Upper lobe of left lung (tissue), 6 donors: ENCODE measurements at regions not wholly inside any gene's neighbourhood (a gene's known extent, or its start where the extent isn't known, plus 50 kb on each side); places are given as distances from the start of the nearest gene placed in this dataset.

Experiments
- ATAC-seq, 2 donors: fragments of 200-7000 bp; cut with Tn5 transposase; one replicate each; pipeline ENCODE4 v1.9.1; 2022; ENCODE audit warnings: mild to moderate bottlenecking in 2 of 2, moderate library complexity in 2 of 2; ENCODE audit not compliant: low FRiP score in 2 of 2
- DNase-seq, 2 donors: peaks; one replicate each; pipeline ENCODE4 v3.0.0-alpha.2; 2019 to 2020
- H3K27ac ChIP-seq, 4 donors: fragments of 200-600 bp; sonication (generic); one replicate each; pipeline ENCODE4 v1.5.1; 2016 to 2019
- H3K27me3 ChIP-seq, 4 donors: fragments of 200-600 bp; sonication (generic); one replicate each; pipeline ENCODE4 v1.5.1; 2017 to 2019
- H3K36me3 ChIP-seq, 4 donors: fragments of 200-600 bp; sonication (generic); one replicate each; pipeline ENCODE4 v1.5.1; 2016 to 2019
- H3K4me1 ChIP-seq, 4 donors: fragments of 200-600 bp; sonication (generic); one replicate each; pipeline ENCODE4 v1.5.1; 2018 to 2019
- H3K4me3 ChIP-seq, 4 donors: fragments of 200-600 bp; sonication (generic); one replicate each; pipeline ENCODE4 v1.5.1; 2017 to 2019; ENCODE audit warnings: mild to moderate bottlenecking in 2 of 4, moderate library complexity in 1 of 4
- H3K9me3 ChIP-seq, 4 donors: fragments of 200-600 bp; sonication (generic); one replicate each; pipeline ENCODE4 v1.5.1; 2018 to 2019
- EP300 ChIP-seq, 4 donors: sonication (generic); formaldehyde crosslinking; IDR thresholded peaks; one replicate each; pipeline ENCODE4 v1.5.1; 2017; ENCODE audit warnings: antibody characterized with exemption in 4 of 4, control low read depth in 2 of 4
- POLR2A ChIP-seq, 4 donors: fragments of 450-650 bp; IDR thresholded peaks; one replicate each; pipeline ENCODE4 v1.5.1; 2016 to 2017; ENCODE audit warnings: antibody characterized with exemption in 4 of 4, mild to moderate bottlenecking in 2 of 4
- POLR2AphosphoS5 ChIP-seq, 2 donors: sonication (generic); formaldehyde crosslinking; IDR thresholded peaks; one replicate each; pipeline ENCODE4 v1.5.1; 2017; ENCODE audit warnings: antibody characterized with exemption in 2 of 2
- WGBS, 2 donors: methylation state at CpG; one replicate each; pipeline ENCODE4 v1.1.5; 2017 to 2018; 5-methylcytosine and 5-hydroxymethylcytosine counted together
- TF ChIP-seq, protein P1 (sequence below), 6 experiments: fragments of 450-650 bp in 4 of 6; fragments of 200-600 bp in 2 of 6; sonication (generic) in 2 of 6; IDR thresholded peaks; one replicate each; pipeline ENCODE4 v1.5.1; 2016 to 2019; ENCODE audit warnings: antibody characterized with exemption in 6 of 6
- donor health status: DM: no; HTN: no; CAD: no; lungs with moderate emphysema.
- donor health status: DM: no; HTN: yes; CAD: no; lungs with severe emphysema.

DNA sequence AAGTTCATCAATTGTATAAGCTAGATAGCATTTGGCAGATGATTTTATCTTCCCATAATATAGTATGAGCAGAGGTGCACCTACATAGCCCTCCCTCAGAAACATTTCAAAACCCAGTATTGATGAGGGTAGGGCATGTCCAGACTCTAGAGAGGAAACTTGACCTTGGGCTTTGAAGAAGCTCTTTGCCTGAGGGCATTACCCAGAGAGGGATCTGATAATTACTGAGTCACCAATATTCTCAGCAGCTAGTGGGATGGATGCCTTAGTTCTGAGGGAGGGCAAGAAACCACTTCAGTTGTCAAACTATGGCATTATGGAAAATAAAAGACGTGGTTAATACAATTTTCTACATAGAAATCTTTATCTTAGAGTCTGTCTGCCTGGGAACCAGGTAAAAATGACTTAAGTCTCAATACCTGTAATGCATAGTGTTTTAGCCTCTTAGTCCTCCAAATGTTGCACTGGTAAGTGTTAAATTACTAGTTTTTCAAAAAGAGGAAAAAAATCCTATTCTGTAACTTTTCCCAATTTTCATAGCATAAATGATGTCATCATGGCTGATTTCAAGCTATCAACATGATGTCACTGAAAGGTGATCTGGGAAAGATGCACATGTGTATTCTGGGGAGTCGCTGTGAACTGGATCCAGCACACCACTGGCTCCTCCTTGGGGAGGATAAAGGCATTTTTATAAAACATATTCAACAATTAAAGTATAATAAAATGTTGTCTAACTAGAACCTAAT is 809.0 kb downstream of the KCTD16 start:
- ATAC-seq (no peak), DNase-seq (no peak)
- WGBS, 2 donors: 61% methylated on average over 2 of the region's 2 CpGs
- peaks cover 0 to 6% (median 0%) of the 10 kb centered on the region in 4 donors for H3K9me3 ChIP-seq
- no peaks in the 10 kb centered on the region for H3K4me1 ChIP-seq
- no peaks in the 10 kb centered on the region for H3K36me3 ChIP-seq
- H3K27me3 ChIP-seq: no peaks in the 10 kb centered on the region
- no peak for TF ChIP-seq EP300 (IDR thresholded peaks at IDR 0.05)
- no peak for TF ChIP-seq POLR2A (IDR thresholded peaks at IDR 0.05)
- no peak for TF ChIP-seq POLR2AphosphoS5 (IDR thresholded peaks at IDR 0.05)
- no peak overlapping the region for H3K4me3 ChIP-seq
- H3K27ac ChIP-seq: no peak overlapping the region

DNA sequence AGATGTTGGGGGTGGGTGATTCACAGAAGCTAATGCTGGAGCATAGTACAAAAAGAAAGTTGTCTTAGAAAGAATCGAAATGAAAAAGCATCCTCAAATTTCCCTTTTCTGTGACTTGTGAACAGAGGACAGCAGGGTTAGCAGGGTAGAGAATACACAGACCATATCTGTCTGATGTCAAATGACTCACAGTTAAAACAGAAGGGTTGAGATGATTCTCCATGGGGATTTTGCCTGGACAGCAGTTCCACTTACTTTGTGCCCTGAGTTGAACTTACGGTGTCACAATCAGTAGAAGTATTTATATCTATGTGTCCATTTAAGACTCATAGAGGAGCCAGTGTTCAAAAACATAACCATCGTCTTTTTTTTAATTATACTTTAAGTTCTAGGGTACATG is 801.6 kb downstream of the KCTD16 start:
- Histone ChIP-seq H3K4me1 (no peaks in the 10 kb centered on the region), H3K36me3 (no peaks in the 10 kb centered on the region), H3K27ac (no peak overlapping the region), H3K4me3 (no peak overlapping the region), H3K27me3 (no peaks in the 10 kb centered on the region), H3K9me3 (peaks cover 0 to 6% (median 0%) of the 10 kb centered on the region in 4 donors)
- DNase-seq (no peak), ATAC-seq (peak in 1 of 2 donors; percentile 69)
- 82 to 87% methylated on average over 3 of the region's 3 CpGs for WGBS, 2 donors
- no peak for TF ChIP-seq POLR2A (IDR thresholded peaks at IDR 0.05)
- TF ChIP-seq POLR2AphosphoS5 (IDR thresholded peaks at IDR 0.05): no peak
- no peak for TF ChIP-seq EP300 (IDR thresholded peaks at IDR 0.05)
- TF ChIP-seq, protein P1, sequence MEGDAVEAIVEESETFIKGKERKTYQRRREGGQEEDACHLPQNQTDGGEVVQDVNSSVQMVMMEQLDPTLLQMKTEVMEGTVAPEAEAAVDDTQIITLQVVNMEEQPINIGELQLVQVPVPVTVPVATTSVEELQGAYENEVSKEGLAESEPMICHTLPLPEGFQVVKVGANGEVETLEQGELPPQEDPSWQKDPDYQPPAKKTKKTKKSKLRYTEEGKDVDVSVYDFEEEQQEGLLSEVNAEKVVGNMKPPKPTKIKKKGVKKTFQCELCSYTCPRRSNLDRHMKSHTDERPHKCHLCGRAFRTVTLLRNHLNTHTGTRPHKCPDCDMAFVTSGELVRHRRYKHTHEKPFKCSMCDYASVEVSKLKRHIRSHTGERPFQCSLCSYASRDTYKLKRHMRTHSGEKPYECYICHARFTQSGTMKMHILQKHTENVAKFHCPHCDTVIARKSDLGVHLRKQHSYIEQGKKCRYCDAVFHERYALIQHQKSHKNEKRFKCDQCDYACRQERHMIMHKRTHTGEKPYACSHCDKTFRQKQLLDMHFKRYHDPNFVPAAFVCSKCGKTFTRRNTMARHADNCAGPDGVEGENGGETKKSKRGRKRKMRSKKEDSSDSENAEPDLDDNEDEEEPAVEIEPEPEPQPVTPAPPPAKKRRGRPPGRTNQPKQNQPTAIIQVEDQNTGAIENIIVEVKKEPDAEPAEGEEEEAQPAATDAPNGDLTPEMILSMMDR (IDR thresholded peaks at IDR 0.05): no peak

DNA sequence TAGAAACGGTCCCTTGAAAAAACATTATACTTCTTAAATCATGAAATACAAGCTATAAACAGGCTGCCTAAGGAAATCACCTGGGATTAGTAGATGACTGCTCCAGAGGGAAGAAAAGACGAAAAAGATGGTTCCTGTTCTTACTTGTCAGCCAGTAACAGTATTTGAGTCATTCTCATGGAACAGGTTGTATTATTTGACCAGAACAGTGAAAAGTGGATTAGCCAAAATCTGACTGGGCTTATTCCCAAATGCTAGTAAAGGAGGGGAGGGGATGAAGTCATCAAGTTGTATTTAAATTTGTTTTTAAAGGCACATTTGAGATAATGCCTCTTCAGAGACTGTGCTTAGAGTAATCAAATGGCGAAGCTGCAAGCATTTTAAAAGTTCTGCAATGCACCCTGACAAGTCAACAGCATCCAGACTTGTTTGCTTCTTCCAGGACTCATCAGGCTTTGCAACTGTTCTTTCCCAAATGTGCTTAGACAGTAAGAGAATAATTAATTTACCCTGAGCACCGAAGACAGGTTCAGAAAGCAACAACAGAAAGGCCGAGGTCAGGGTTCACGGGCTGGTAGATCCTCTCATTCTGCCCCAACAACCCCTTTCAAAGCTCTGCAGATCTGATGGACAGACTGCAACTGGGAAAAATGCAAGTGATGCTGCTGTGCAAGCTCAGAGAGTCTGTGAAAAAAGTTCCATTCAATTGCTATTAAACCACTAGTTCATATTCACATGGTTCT is 800.6 kb downstream of the KCTD16 start:
- H3K4me3 ChIP-seq: no peak overlapping the region
- ATAC-seq: peak in 1 of 2 donors; percentile 65
- 59 to 63% methylated on average over 6 of the region's 6 CpGs for WGBS, 2 donors
- H3K4me1 ChIP-seq: no peaks in the 10 kb centered on the region
- H3K27me3 ChIP-seq: no peaks in the 10 kb centered on the region
- H3K9me3 ChIP-seq: peaks cover 0 to 6% (median 0%) of the 10 kb centered on the region in 4 donors
- H3K27ac ChIP-seq: no peak overlapping the region
- no peak for DNase-seq
- TF ChIP-seq POLR2AphosphoS5 (IDR thresholded peaks at IDR 0.05) (no peak), EP300 (IDR thresholded peaks at IDR 0.05) (no peak), POLR2A (IDR thresholded peaks at IDR 0.05) (no peak)
- TF ChIP-seq, protein P1 (IDR thresholded peaks at IDR 0.05): no peak
- no peaks in the 10 kb centered on the region for H3K36me3 ChIP-seq

DNA sequence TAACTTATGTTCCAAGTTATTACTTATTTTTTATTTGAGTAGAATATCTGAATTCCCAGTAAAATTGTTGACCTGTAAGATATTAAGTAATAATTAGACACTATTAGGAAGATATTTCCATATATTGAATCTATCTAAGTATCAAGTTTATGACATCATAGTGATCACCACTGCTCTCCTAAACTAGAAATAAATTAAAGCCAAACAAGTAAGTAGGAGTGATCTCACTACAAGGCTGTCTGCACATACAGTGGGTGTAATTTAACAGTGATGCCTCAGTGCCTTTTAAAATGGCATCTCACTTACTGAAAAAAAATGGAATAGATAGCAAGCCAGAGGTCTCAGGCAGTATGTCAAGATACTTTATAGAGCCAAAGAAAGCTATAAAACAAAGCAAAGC is 789.6 kb downstream of the KCTD16 start:
- no peak for ATAC-seq
- Histone ChIP-seq H3K36me3 (no peaks in the 10 kb centered on the region), H3K9me3 (no peaks in the 10 kb centered on the region), H3K4me3 (no peak overlapping the region), H3K4me1 (no peaks in the 10 kb centered on the region), H3K27ac (no peak overlapping the region), H3K27me3 (no peaks in the 10 kb centered on the region)
- no peak for DNase-seq
- TF ChIP-seq EP300 (IDR thresholded peaks at IDR 0.05) (no peak), POLR2A (IDR thresholded peaks at IDR 0.05) (no peak), POLR2AphosphoS5 (IDR thresholded peaks at IDR 0.05) (no peak)
- TF ChIP-seq, protein P1 (IDR thresholded peaks at IDR 0.05): no peak

DNA sequence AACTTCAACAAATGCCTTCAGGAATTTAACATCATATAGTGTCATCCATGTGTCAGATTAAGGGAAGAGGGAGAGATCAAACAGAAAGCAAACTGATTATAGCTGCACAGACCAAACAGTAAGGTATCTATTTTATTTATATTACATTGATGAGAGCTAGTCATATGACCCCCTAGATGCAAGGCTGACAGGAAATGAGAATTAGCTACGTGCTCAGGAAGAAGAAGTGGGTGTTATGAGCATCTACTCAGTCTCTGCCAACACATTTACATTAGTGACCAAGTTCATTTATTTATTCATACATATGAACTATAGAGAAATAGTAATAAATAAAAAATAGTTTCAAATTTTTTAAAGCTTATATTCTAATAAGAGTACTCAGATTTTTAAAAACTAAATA is 787.3 kb downstream of the KCTD16 start:
- DNase-seq (no peak), ATAC-seq (no peak)
- Histone ChIP-seq H3K27me3 (no peaks in the 10 kb centered on the region), H3K9me3 (no peaks in the 10 kb centered on the region), H3K4me3 (no peak overlapping the region), H3K4me1 (no peaks in the 10 kb centered on the region), H3K27ac (no peak overlapping the region), H3K36me3 (no peaks in the 10 kb centered on the region)
- no peak for TF ChIP-seq POLR2A (IDR thresholded peaks at IDR 0.05)
- TF ChIP-seq, protein P1 (IDR thresholded peaks at IDR 0.05): no peak
- no peak for TF ChIP-seq EP300 (IDR thresholded peaks at IDR 0.05)
- no peak for TF ChIP-seq POLR2AphosphoS5 (IDR thresholded peaks at IDR 0.05)
- WGBS, 2 donors: 25 to 30% methylated on average over 1 of the region's 1 CpG
